Breast epithelium (tissue), 3 donors: ENCODE measurements at regions not wholly inside any gene's neighbourhood (a gene's known extent, or its start where the extent isn't known, plus 50 kb on each side); places are given as distances from the start of the nearest gene placed in this dataset.
"Not testable (repeated sequence)": the region's sequence is repeated elsewhere in the genome, so short reads cannot be mapped to it uniquely, and the experiment has no call there.

ENCODE experiments used
- POLR2A ChIP-seq: fragments of 450-650 bp; IDR thresholded peaks from one replicate; pipeline ENCODE4 v1.6.1; 2016; ENCODE audit warnings: antibody characterized with exemption, mild to moderate bottlenecking, moderate library complexity
- POLR2AphosphoS5 ChIP-seq, 3 donors: sonication (generic); formaldehyde crosslinking; IDR thresholded peaks; one replicate each; pipeline ENCODE4 v1.6.1; 2017; ENCODE audit warnings: antibody characterized with exemption in 3 of 3
- TF ChIP-seq, protein P1 (sequence below), 3 donors: fragments of 450-650 bp; IDR thresholded peaks; one replicate each; pipeline ENCODE4 v1.5.1; 2016 to 2017; ENCODE audit warnings: antibody characterized with exemption in 3 of 3, mild to moderate bottlenecking in 3 of 3, moderate library complexity in 3 of 3

DNA sequence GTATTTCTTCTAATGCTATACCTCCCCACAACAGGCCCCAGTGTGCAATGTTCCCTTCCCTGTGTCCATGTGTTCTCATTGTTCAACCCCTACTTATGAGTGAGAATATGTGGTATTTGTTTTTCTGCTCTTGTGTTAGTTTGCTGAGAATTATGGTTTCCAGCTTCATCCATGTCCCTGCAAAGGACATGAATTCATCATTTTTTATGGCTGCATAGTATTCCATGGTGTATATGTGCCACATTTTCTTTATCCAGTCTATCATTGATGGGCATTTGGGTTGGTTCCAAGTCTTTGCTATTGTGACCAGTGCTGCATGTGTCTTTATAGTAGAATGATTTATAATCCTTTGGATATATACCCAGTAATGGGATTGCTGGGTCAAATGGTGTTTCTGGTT, 95.7 kb upstream of the HEY2 start:
- TF ChIP-seq, protein P1, sequence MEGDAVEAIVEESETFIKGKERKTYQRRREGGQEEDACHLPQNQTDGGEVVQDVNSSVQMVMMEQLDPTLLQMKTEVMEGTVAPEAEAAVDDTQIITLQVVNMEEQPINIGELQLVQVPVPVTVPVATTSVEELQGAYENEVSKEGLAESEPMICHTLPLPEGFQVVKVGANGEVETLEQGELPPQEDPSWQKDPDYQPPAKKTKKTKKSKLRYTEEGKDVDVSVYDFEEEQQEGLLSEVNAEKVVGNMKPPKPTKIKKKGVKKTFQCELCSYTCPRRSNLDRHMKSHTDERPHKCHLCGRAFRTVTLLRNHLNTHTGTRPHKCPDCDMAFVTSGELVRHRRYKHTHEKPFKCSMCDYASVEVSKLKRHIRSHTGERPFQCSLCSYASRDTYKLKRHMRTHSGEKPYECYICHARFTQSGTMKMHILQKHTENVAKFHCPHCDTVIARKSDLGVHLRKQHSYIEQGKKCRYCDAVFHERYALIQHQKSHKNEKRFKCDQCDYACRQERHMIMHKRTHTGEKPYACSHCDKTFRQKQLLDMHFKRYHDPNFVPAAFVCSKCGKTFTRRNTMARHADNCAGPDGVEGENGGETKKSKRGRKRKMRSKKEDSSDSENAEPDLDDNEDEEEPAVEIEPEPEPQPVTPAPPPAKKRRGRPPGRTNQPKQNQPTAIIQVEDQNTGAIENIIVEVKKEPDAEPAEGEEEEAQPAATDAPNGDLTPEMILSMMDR (IDR thresholded peaks at IDR 0.05), result not testable (repeated sequence)
- not testable (repeated sequence) for TF ChIP-seq POLR2AphosphoS5 (IDR thresholded peaks at IDR 0.05); POLR2A
